ENCODE measurements at regions not wholly inside any gene's neighbourhood (a gene's known extent, or its start where the extent isn't known, plus 50 kb on each side); places are given as distances from the start of the nearest gene placed in this dataset.

DNA sequence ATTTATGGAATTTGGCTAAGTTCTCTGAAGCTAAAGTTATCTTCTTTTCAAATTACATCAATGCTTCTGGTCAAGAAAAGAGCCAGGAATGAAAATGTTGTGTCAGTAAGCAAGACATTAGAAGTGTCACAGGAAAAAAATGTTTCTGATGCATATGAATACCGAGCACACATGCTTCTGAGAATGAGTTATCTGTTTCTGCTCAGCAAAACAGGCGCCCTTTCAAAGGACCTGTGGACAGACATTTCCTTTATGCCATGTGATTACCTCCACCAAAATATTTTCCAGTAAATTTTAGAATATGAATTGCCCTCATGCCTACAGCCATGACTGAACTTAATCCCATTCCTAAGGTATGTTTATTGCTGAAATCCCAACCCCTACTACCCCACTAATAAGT, 55.4 kb upstream of the RNF180 start:
- no peak for DNase-seq

DNA sequence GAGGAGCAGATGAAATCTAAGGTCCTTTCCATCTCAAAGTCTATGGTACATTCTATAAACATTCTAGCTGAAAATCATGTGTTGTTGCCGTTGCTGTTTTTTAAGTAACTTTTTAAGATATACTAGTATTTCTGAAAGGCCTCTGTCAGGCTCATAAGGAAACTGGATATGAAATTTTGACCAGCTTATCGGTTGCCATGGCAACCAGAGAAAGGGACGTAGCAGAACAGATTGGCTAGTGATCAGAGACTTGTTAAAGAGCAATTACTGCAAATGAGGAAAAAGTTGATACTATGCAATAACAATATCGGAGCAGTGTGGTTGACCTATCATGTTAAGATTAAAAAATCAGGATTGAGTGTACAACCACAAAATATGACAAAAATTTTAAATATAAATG, 57.0 kb upstream of the RNF180 start:
- no peak for DNase-seq

DNA sequence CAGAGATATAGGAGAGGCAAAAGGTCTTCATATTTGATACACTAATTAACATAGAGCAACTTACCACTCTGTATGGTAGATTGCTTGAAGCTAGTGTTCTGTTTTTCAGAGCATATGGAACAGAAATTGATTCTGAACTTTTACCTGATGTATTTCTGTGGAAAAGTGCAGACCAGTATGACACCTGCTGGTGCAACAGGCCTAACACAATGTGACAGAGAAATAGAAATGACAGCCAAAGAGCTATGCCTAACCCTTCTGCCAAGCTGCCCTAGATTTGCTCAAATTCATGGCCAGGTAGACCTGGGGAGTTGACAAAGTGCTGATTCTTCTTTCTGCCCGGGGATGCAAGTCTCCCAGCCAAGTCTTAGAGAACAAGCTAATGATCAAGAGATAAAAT, 65.4 kb upstream of the RNF180 start:
- DNase-seq, result no peak

- no peak for DNase-seq
Measured at GRCh38 chr5:64096771-64097170, 68.9 kb upstream of the RNF180 start.

DNA sequence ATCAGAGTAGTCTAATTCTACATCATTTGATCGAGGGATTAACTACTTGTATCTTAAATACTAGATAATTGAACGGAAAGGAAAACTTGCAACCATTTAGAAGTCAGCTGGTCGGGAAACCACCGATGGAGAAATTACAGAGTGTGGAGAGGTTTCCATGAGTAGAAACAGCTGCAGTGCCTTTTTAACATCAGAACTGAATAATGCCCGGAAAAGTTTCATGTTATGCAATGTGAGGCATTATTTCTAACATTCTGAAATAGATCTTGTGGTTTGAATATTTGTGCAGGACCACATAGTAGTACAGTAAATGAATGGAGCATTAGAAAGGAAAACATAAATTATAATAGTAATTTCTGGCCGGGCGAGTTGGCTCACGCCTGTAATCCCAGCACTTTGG, 88.1 kb upstream of the RNF180 start:
- DNase-seq, result no peak

- peak; percentile 9 for DNase-seq
Measured at GRCh38 chr5:64074533-64074932, 91.1 kb upstream of the RNF180 start.

- no peak for DNase-seq
Measured at GRCh38 chr5:64069486-64069885, 96.2 kb upstream of the RNF180 start.

DNA sequence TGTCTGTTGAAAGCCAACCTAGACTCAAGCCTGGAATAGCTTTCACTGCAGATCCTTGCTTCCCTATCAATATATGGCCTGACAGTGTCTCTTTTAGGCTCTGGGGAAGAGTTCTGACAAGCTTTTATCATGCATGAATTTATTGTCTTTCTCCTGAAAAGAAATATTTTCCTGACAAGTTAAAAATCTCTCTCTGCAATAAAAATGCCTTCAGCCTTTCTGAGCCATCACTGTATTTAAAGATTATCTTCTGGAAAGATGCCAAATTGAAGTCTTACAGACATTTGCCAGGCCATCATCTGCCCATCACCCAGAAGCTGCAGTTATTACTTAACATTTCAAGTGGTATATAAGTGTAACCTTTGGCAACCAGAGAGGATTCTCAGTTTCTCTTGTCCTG, 88.1 kb upstream of the HTR1A start:
- DNase-seq, result no peak

- no peak for DNase-seq
Measured at GRCh38 chr5:64040490-64040889, 78.2 kb upstream of the HTR1A start.

DNA sequence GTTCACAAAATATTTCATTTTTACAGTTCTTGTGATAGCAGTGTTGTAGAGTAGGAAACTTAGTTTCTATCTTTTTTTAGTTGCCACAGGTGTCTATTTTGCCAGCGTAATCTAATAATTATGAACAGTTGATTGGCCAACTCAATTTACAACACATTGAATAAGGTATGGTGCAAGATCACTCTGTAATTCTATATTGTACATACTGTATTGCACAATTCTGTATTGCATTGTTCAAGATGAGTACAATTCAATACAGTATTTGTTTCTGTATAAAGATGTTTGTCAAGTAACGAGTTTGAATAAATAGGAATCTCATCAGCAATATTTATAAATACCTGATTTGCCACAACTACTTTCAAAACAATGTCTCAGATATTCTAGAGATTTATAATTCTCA, 64.2 kb upstream of the HTR1A start:
- DNase-seq, result no peak

GRCh38 chr5:64019746-64020145, 57.5 kb upstream of the HTR1A start:
- DNase-seq, result no peak

GRCh38 chr5:64018966-64019365, 56.7 kb upstream of the HTR1A start:
- no peak for DNase-seq

- no peak for DNase-seq
Measured at GRCh38 chr5:64015824-64016223, 53.6 kb upstream of the HTR1A start.
